Activated CD4-positive, alpha-beta memory T cell treated with anti-CD3 and anti-CD28 coated beads for 36 hours (primary cell): ENCODE measurements at regions not wholly inside any gene's neighbourhood (a gene's known extent, or its start where the extent isn't known, plus 50 kb on each side); places are given as distances from the start of the nearest gene placed in this dataset.
"Not testable (repeated sequence)": the region's sequence is repeated elsewhere in the genome, so short reads cannot be mapped to it uniquely, and the experiment has no call there.

ENCODE experiments used
- CTCF ChIA-PET: fragments of 350-600 bp; sonication (Branson Sonifier 250); formaldehyde crosslinking; loops from one replicate; lab custom pipeline; 2021; ENCODE audit warnings: antibody characterized with exemption, inconsistent platforms; lab: Charles Lee
- POLR2A ChIA-PET: fragments of 350-600 bp; sonication (Branson Sonifier 250); formaldehyde crosslinking; loops from one replicate; lab custom pipeline; 2021; ENCODE audit warnings: antibody characterized with exemption; lab: Charles Lee
- DNase-seq: peaks from one replicate; pipeline ENCODE4 v3.0.0-alpha.2; 2020
- H3K27ac Mint-ChIP-seq: one replicate; pipeline ENCODE4 v1.8.0; 2021; ENCODE audit warnings: mixed read lengths
- H3K27me3 Mint-ChIP-seq: one replicate; pipeline ENCODE4 v1.8.0; 2021; ENCODE audit warnings: mixed read lengths
- H3K36me3 Mint-ChIP-seq: one replicate; pipeline ENCODE4 v1.8.0; 2021; ENCODE audit warnings: mixed read lengths
- H3K4me1 Mint-ChIP-seq: one replicate; pipeline ENCODE4 v1.8.0; 2021; ENCODE audit warnings: low read depth, mixed read lengths
- H3K4me3 Mint-ChIP-seq: one replicate; pipeline ENCODE4 v1.8.0; 2021; ENCODE audit warnings: mild to moderate bottlenecking, mixed read lengths
- H3K9me3 Mint-ChIP-seq: one replicate; pipeline ENCODE4 v1.8.0; 2021; ENCODE audit warnings: mixed read lengths
- intact Hi-C: fragments of 100-400 bp; cut with micrococcal nuclease; formaldehyde crosslinking; loops from one replicate; pipeline ENCODE4 v1.15.1; 2023

DNA sequence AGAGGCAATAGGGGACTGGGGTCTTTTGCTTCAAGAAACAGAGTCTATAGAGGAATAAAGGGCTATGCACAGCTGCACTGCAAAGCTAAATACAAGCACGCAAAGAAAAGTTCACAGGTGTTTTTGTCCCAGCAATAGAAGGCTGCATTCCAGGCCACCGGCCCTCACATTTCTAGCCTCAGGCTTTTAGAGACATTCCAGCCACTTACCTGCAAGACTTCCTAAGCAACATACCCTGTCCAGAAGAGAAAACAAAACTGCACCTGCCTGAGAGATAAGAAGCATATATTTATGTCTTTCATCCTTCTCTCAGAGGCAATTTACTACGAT is 220.5 kb downstream of the OPA1 start:
- intact Hi-C loops, result no loop called here
- ChIA-PET CTCF (no interaction called here), POLR2A (no interaction called here)
- no peaks in the 10 kb centered on the region for H3K36me3 Mint-ChIP-seq
- DNase-seq, result no peak
- H3K27ac Mint-ChIP-seq, result no peak overlapping the region
- no peaks in the 10 kb centered on the region for H3K4me1 Mint-ChIP-seq
- H3K9me3 Mint-ChIP-seq, result no peaks in the 10 kb centered on the region
- no peak overlapping the region for H3K4me3 Mint-ChIP-seq
- no peaks in the 10 kb centered on the region for H3K27me3 Mint-ChIP-seq

DNA sequence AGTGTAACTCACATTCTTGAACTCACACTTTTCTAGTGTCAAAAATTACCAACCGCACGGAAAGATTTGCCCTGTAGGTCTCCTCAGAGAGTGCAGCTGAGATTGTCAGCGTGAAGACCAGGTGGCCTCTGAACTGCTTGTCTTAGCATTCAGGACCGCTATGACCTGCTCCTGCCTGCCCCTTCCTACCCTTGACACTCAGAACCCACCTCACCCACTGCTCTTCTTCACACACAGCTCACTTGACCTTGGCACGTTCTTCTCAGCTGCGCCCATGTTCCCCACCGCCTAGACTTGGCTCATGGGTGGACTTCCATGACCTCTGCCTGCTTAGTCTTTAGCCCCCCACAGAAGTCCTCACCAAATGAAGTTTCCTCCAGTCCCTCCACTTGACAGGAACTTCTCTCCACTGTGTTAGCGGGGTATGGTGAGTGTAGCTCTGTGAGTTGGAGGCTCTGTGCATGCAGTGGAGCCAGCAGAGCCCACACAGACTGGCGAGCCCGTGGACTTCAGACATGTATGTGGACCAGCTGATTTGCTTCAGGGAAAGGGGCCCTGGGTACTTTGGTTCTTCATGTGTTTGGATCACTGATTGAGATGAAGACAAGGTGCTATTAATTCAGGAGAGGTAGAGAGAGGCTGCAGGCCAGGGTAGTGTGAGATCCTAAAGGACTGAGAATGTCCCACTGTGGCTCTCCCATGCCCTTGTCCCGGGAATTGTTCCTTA is 221.3 kb downstream of the OPA1 start:
- intact Hi-C loops, result no loop called here
- no peak overlapping the region for H3K27ac Mint-ChIP-seq
- H3K27me3 Mint-ChIP-seq, result no peaks in the 10 kb centered on the region
- ChIA-PET POLR2A (no interaction called here), CTCF (no interaction called here)
- no peaks in the 10 kb centered on the region for H3K9me3 Mint-ChIP-seq
- H3K36me3 Mint-ChIP-seq, result no peaks in the 10 kb centered on the region
- no peaks in the 10 kb centered on the region for H3K4me1 Mint-ChIP-seq
- DNase-seq, result no peak
- no peak overlapping the region for H3K4me3 Mint-ChIP-seq

DNA sequence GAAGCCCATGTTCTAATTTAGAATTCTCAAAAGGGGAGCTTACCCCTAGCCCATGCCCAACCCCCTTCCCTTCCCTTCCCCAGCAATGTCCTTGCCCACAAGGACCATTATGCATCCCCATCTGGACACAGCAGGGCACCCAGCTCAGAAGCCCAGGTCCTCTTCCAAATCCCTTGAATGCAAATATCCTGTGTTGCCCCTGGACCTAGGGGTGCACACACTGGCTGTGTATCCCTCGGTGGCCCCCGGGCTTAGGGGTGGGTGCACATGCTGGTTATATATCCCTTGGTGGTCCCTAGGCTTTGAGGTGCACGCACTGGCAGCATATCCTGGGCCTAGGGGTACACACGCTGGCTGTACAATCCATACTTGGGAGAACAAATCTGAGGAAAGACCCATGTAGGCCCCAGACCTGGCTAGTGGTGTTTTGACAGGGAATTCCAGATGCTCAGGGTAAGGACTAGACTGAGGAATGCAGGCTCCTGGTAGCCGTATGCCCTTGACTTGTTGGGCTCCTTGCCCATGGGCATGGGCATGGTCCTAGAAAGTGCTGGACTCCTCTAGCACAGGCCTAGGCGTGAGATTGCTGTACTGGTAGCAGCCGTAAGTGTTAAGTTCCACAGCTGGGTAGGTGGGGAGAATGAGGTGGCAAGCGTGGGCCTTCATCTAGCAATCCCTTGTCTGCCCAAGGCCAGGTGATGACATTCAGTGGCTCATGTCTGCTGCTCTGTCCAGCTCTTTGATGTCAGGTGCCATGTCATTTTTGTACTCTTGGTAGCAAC is 222.4 kb downstream of the OPA1 start:
- ChIA-PET CTCF (no interaction called here), POLR2A (no interaction called here)
- Mint-ChIP-seq H3K27me3 (no peaks in the 10 kb centered on the region), H3K9me3 (no peaks in the 10 kb centered on the region), H3K4me3 (no peak overlapping the region), H3K27ac (no peak overlapping the region), H3K36me3 (no peaks in the 10 kb centered on the region), H3K4me1 (no peaks in the 10 kb centered on the region)
- no peak for DNase-seq
- intact Hi-C loops, result no loop called here

DNA sequence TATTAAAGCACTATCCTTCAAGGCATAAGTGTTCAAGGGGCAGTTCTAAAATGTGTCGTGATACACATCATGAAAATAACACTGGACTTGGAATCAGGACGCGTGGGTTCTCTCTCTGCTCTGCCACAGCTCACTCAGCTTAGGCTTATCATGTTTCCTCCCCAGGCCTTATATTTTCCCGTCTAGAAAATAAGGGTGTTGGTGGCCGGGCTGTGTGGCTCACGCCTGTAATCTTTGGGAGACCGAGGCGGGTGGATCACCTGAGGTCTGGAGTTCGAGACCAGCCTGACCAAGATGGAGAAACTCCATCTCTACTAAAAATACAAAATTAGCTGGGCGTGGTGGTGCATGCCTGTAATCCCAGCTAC is 223.0 kb downstream of the OPA1 start:
- Mint-ChIP-seq H3K9me3 (no peaks in the 10 kb centered on the region), H3K4me1 (no peaks in the 10 kb centered on the region), H3K4me3 (no peak overlapping the region), H3K36me3 (no peaks in the 10 kb centered on the region), H3K27ac (no peak overlapping the region), H3K27me3 (peaks cover 2% of the 10 kb centered on the region)
- no peak for DNase-seq
- ChIA-PET POLR2A (no interaction called here), CTCF (no interaction called here)
- intact Hi-C loops, result no loop called here

DNA sequence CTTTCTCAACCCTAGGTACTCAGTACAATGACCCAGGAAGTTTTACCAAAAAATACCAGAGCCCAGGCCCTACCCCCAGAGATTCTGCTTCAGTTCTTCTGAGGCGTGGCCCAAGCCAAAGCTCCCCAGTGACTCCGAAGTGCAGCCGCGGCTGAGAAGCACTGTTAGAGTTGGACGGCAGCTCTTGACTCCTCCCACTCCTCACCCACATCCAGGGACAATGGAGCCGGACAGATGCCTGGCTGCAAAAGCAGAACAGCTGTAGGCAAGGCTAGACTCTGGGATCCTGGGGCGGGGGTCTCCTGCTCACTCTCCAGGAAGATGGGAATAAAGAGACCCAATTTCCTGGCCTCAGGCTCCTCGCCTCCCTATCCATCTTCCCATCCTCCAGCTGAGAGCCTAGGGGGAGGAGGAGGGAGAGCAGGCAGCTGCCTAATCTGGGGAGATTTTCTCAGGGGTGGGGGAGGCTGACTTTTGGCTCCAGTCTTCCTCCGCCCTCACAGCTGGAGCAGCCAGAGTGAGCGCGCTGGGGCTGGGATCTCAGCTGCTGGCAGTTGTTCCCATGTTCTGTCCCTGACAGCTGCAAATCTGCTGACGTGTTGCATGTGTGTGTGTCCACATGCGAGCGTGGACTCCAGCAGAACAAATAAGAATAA is 223.8 kb downstream of the OPA1 start:
- H3K4me1 Mint-ChIP-seq, result no peaks in the 10 kb centered on the region
- peaks cover 6% of the 10 kb centered on the region for H3K27me3 Mint-ChIP-seq
- H3K9me3 Mint-ChIP-seq, result no peaks in the 10 kb centered on the region
- intact Hi-C loops, result no loop called here
- H3K4me3 Mint-ChIP-seq, result no peak overlapping the region
- H3K27ac Mint-ChIP-seq, result no peak overlapping the region
- ChIA-PET POLR2A (no interaction called here), CTCF (interaction anchor here (1.0 to 1.1 kb wide), 2 partner anchors 15 to 37 kb away, joined by 3 to 4 read pairs; no protein-coding TSS in a partner anchor)
- no peaks in the 10 kb centered on the region for H3K36me3 Mint-ChIP-seq
- DNase-seq, result no peak

DNA sequence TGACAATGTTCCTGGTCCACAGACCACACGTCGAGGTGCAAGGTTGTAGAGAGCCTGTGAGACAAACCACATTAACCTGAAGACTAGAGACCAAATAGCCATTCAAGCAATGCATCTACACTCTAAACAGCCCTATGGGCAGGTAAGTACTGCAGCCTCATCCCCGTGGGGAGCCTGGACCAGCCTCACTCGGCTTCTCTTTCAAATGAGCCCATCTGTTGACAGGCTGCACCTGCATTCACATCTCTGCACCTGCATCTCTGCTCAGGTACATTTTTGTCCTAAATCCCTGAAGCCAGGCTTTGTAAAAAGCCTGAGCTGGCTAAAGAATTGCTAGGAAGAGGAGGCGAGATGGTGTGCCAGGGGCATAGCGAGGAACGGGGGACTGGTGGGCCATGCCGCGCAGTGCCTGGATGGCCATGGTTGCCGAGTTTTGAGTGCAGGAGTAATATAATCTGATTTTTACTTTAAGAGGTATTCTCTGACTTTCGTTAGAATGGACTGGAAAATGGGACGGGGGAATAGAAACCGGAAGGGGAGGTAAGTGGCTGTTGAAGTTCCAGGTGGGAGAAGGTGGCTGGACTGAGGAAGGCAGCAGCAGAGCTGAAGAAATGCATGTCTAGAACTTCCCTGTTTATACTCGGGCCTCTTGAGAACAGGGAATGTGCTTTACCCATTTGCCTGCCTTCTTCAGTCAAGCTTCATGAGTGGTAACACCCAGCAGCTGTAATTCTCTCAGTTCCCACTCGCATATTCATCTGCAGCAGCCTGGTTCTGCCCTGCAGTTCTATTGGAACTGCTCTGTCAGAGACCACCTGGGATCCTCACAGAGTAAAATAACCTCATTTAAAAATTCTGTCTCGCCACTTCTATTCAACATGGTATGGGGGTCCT is 226.4 kb downstream of the OPA1 start:
- intact Hi-C loops, result no loop called here
- no peak for DNase-seq
- H3K27ac Mint-ChIP-seq, result no peak overlapping the region
- ChIA-PET CTCF (no interaction called here), POLR2A (no interaction called here)
- H3K36me3 Mint-ChIP-seq, result no peaks in the 10 kb centered on the region
- H3K4me1 Mint-ChIP-seq, result no peaks in the 10 kb centered on the region
- peaks cover 15% of the 10 kb centered on the region for H3K27me3 Mint-ChIP-seq
- no peak overlapping the region for H3K4me3 Mint-ChIP-seq
- no peaks in the 10 kb centered on the region for H3K9me3 Mint-ChIP-seq

DNA sequence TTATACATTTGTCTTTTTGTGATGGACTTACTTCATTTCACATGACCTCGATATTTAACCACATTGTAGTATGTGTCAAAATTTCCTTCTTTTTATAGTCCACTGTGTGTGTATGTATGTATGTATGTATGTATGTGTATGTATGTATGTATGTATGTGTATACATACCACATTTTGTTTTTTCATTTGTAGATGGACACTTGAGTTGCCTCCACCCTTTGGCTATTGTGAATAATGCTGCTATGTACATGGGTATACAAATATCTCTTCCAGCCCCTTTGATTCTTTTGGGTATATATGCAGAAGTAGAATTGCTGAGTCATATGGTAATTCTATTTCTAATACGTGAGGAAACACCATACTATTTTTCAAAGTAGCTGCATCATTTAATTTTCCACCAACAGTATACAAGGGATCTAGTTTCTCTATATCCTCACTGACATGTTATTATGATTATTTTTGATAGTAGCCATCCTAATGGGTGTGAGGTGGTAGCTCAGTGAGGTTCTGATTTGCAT is 228.2 kb downstream of the OPA1 start:
- intact Hi-C loops, result no loop called here
- no peak for DNase-seq
- H3K27me3 Mint-ChIP-seq, result peaks cover 15% of the 10 kb centered on the region
- CTCF ChIA-PET, result no interaction called here
- no peaks in the 10 kb centered on the region for H3K9me3 Mint-ChIP-seq
- H3K36me3 Mint-ChIP-seq, result no peaks in the 10 kb centered on the region
- no peaks in the 10 kb centered on the region for H3K4me1 Mint-ChIP-seq
- H3K4me3 Mint-ChIP-seq, result no peak overlapping the region
- H3K27ac Mint-ChIP-seq, result no peak overlapping the region
- POLR2A ChIA-PET, result no interaction called here

DNA sequence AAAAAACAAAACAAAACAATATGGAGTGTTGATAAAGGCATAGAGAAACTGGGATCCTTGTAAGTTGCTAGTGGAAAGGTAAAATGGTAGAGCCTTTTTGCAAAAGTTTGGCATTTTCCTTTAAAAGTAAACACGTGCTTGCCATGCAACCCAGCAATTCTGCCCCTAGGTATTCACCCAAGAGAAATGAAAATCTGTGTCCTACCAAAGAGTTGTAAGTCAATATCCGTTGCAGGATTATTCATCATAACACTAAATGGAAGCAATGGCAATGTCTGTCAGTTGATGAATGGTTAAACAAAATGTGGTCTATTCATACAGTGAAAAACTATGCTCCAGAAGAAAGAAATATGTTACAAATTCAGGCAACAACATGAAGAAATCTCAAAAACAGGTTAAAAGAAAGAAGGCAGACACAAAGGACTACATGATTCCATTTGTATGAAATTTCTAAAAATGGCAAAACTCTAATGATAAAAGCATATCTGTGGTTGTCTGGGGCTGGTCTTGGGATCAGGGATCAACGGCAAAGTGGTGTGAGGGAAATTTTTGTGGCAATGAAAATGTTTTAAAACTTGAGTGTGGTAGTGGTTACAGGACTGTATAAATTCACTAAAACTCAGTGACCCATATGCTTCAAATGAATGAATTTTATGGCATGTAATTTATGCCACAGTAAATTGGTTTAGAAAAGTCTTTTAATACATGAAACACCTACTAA is 229.6 kb downstream of the OPA1 start:
- intact Hi-C loops, result no loop called here
- no peak for DNase-seq
- Mint-ChIP-seq H3K36me3 (no peaks in the 10 kb centered on the region), H3K27ac (no peak overlapping the region), H3K9me3 (no peaks in the 10 kb centered on the region), H3K4me1 (no peaks in the 10 kb centered on the region), H3K27me3 (peaks cover 15% of the 10 kb centered on the region), H3K4me3 (no peak overlapping the region)
- ChIA-PET CTCF (no interaction called here), POLR2A (interaction anchor here (0.6 kb wide), 1 partner anchor 10 kb away, joined by 3 read pairs; no protein-coding TSS in a partner anchor)

DNA sequence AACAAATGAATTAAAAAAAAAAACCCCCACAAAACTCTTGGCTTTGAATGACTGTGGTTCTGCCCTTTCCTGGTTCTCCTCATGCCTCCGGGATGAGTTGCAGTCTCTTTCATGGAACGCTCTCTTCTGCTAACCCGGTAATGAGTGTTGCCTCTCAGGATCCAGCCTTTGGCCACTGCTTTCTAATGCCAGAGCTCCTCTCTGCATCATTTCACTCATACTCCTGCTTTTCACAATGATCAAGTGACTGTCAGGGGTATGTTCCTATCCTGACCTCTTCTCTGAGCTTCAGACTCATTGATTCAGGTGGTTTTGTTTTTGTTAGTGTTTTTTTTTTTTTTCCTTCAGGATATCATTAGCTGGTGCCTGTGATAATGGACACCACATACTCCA is 230.2 kb downstream of the OPA1 start:
- CTCF ChIA-PET, intact Hi-C loops, H3K27ac Mint-ChIP-seq, H3K4me1 Mint-ChIP-seq, H3K9me3 Mint-ChIP-seq, H3K4me3 Mint-ChIP-seq, DNase-seq, H3K36me3 Mint-ChIP-seq: not testable (repeated sequence)
- H3K27me3 Mint-ChIP-seq, result peaks cover 15% of the 10 kb centered on the region
- POLR2A ChIA-PET, result interaction anchor here (0.6 kb wide), 1 partner anchor 10 kb away, joined by 3 read pairs; no protein-coding TSS in a partner anchor

DNA sequence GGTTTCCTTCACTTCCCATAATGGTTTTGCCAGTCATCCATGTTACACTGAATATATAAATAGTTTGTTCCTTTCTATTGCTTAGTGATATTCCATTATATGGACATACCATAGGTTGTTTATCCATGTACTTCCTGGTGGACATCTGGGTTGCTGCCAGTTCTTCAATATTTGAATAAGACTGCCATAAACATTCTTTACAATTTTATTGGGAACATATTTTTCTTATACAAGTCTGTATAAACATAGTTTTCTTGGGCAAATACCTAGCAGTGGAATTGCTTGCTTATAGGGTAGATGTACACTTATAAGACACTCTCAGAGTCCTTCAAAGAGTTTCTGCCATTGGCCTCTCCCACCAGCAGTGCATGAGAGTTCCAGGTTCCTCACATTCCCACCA is 231.4 kb downstream of the OPA1 start:
- ChIA-PET CTCF (no interaction called here), POLR2A (no interaction called here)
- H3K27ac Mint-ChIP-seq, result no peak overlapping the region
- H3K36me3 Mint-ChIP-seq, result no peaks in the 10 kb centered on the region
- DNase-seq, result no peak
- H3K4me3 Mint-ChIP-seq, result no peak overlapping the region
- no peaks in the 10 kb centered on the region for H3K9me3 Mint-ChIP-seq
- no peaks in the 10 kb centered on the region for H3K4me1 Mint-ChIP-seq
- H3K27me3 Mint-ChIP-seq, result peaks cover 19% of the 10 kb centered on the region
- intact Hi-C loops, result no loop called here

DNA sequence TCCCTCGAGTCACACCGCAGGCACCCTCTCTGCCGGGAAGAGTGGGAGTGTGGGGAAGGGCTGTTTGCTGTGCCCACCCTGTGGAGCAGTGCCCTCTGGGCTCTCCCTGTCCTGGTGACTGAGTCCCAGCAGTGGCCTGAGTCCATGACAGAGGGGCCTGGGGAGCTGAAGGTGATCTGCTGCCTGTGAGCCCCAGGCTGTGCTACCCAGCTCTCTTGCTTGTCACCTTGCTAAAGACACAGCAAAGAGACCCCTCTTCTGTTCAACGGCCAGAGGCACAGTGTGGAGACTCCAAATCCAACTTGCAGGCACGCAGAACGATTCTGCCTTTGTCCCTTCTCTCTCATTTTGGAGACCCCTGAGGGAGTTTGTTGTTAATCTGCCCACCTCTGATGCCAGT is 232.6 kb downstream of the OPA1 start:
- H3K4me1 Mint-ChIP-seq, result no peaks in the 10 kb centered on the region
- no peaks in the 10 kb centered on the region for H3K9me3 Mint-ChIP-seq
- DNase-seq, result no peak
- H3K36me3 Mint-ChIP-seq, result no peaks in the 10 kb centered on the region
- H3K4me3 Mint-ChIP-seq, result no peak overlapping the region
- H3K27me3 Mint-ChIP-seq, result peaks cover 19% of the 10 kb centered on the region
- ChIA-PET POLR2A (no interaction called here), CTCF (no interaction called here)
- intact Hi-C loops, result no loop called here
- no peak overlapping the region for H3K27ac Mint-ChIP-seq
